ENCODE measurements at regions not wholly inside any gene's neighbourhood (a gene's known extent, or its start where the extent isn't known, plus 50 kb on each side); places are given as distances from the start of the nearest gene placed in this dataset.

- no peak for TF ChIP-seq CTCF (IDR thresholded peaks at IDR 0.05)
- no peak for TF ChIP-seq POLR2AphosphoS5 (IDR thresholded peaks at IDR 0.05; ENCODE audit: insufficient read depth in 1 of 2, low read depth in 1 of 2)
Observed at GRCh38 chr18:1542230-1542774, 637.6 kb downstream of the ADCYAP1 start.
